Activated CD4-positive, alpha-beta T cell treated with anti-CD3 and anti-CD28 coated beads, Interleukin-2, amount 50 U/mL, for 4 hours (primary cell): ENCODE measurements at regions not wholly inside any gene's neighbourhood (a gene's known extent, or its start where the extent isn't known, plus 50 kb on each side); places are given as distances from the start of the nearest gene placed in this dataset.
"Not testable (repeated sequence)": the region's sequence is repeated elsewhere in the genome, so short reads cannot be mapped to it uniquely, and the experiment has no call there.

Experiments used
- DNase-seq, 2 experiments: peaks; one replicate each; pipeline ENCODE4 v3.0.0-alpha.2; 2020

DNA sequence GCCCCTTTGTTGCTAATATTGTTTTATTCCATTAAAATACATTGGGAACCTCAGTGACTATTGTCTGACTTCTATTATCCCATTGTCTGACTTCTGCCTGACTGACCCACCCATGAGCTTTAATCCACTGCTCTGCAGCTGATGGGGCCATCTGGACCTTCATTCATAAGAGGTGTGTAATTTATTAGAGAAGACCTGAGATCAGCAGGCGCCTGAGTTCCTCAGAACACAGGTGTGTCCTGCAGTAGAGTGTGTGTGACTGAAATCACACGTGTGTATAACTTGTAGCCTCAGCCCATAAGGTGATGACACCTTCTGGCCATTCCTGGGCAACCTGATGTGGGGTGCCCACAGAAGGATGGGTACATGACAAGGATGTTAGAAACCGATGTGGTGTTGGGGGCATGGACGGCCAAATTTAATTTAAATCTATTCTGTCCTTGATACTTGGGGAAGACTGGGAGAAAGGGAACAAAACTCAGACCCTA, 821.0 kb downstream of the TMEM121 start:
- DNase-seq = no peak

DNA sequence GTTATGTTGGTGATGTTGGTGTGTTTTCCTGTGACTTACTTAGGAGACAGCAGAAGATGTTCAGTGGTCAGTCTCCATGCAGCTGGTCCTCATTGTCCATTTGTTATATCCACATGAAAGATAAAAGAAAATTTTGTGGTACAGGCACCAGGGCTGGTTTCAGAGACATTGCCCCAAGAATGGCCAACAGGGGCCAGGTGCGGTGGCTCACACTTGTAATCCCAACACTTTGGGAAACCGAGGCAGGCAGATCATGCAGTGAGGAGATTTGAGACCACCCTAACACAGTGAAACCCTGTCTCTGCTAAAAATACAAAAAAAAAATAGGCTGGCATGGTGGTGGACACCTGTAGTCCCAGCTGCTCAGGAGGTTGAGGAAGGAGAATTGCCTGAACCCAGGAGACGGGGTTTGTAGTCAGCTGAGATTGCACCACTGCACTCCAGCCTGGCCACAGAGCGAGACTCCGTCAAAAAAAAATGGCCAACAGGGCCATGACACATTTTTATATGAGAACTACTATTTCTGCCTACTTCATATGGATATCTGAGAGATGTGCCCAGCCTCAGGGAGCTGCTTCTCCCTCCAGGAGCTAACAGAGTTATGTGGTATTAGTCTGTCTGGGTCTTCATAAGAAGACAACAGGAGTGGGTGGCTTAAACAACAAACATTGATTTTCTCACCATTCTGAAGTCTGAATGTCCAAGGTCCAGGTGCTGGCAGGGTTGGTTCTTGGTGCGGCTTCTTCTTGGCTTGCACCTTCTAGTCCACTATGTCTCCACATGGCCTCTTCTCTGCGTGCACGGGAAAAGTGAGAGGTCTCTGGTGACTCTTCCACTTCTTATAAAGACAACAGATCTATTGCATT, 821.7 kb downstream of the TMEM121 start:
- DNase-seq = no peak

DNA sequence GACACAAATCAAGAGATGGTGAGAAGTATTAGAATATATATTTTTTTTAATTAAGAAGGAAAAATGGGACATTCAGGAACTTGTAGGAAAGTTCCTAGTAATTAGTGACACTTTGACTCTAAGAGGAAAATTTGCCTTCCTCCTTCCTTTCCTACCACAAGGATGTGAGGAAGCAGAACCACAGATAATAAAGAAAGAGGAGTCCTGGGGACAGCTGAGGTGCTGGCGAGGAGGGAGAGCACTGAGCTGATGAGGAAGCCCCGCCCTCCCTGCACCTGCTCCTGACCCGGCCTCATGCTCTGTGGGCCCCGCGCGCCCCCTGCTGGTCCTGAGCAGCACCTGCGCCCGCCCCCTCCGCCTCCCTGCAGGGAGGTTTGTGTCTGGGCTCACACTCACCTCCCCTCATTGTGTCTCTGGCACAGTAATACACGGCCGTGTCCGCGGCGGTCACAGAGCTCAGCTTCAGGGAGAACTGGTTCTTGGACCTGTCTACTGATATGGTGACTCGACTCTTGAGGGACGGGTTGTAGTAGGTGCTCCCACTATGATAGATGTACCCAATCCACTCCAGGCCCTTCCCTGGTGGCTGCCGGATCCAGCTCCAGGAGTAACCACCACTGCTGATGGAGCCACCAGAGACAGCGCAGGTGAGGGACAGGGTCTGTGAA, 822.6 kb downstream of the TMEM121 start:
- DNase-seq = peak; percentile 47 to 54

DNA sequence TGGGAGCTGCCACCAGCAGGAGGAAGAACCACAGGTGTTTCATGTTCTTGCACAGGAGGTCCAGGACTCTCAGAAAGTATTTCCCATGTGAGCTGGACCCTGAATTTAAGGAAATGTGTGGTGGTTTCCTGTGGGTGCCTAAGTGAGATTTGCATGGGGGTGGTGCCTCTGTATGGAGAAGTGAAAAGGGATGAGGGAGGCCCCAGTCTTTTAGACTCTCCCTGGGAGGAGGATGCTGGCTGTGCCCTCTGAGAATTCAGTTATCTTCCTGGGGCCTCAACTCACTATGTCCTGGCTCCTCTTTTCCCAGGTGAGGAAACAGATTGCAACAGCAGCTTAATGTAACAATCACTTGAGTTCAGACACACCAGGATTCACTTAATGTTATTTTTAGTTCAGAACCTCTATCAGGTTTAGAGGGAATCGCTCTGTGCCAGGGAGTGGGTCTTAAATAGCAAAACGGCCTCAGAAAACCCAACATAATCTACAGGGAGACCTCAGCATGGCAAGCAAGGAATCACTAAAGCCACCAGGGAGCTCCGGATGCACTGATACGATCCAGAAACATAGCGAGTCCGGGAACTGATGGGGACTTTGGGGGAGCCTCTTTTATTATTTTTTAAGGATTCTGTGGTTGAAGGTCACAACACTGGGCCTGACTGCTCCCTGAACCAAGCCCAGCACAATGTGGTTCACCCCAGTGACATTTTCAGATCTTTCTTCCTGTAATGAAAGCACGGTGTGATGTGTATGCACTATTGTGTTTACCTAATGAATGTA, 823.5 kb downstream of the TMEM121 start:
- not testable (repeated sequence) for DNase-seq

DNA sequence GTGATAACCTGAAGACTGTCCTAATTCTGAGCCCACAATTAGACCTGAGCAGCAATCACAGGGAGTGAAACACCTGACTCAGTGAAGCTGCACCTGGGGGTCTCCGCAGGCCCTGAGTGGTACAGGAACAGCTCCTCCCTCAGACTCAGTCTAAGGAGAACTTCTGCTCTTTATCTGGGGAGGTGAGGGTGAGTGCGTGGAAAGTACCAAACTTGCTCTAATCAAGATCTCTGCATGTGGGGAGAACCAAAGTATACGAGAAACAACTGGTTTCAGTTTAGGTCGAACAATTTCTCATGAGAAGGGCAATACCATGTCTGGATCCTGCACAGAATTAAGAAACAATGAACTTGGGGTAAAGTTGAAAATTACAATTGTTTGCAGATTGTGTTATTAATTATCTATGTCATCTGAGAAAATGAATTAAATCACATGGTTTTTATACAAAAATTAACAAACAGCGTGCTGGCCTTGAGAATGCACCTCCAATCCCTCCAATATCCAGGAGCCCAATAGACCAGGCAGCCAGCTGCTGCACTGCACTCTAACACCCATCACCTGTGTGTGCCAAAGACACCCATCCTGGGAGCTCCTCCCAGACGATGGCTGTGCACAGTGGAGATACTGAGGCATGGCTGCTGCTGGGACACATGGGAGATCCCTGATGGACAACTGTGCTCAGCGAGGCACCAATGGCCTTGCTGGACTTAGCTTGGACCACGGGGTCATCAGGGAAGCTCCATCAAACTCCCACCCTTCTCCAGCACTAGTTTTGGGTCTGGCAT, 828.8 kb downstream of the TMEM121 start:
- DNase-seq = not testable (repeated sequence)

DNA sequence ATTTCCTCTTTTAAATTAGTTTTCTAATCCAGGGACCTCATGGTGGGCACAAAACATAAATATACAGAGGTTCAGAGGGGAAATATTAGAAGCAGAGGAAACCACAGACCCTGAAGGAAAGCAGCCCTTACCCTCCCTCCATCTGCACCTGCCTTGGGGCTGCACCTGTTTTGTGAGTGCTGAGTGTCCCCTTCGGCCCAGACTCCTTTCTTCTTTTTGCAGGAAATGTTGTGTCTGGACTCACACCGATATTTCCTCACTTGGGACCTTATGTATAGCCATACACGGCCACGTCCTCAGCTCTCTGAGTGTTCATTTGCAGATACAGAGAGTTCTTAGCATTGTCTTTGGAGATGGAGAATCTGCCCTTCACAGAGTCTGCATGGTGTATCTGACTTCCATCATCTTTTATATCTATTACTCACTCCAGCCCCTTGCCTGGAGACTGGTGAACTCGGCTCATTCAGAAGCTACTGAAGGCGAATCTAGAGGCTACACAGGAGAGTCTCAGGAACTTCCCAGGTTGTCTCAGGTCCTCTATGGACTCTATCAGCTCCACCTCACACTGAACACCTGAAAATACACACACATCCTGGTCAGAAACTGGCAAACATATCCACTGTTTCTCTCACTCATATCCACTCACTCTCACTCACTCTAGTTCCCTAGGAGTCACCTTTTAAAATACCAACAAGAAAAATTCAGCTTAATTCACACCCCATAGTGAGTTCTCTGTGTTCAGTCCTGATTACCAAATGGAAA, 829.7 kb downstream of the TMEM121 start:
- not testable (repeated sequence) for DNase-seq

DNA sequence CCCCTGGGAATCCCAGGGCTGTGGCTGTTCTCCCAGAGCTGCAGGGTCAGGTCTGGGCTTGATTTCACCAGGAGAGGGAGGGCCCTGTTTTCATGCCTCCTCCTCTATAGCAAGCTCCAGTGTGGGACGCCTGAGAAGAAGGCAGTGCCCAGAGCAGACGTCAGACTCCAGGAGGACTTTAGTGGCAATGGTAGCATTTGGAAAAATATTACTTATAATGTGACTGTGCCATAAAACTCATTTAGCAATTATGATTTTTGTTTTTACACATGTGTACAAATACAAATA, 830.2 kb downstream of the TMEM121 start:
- DNase-seq = not testable (repeated sequence)

DNA sequence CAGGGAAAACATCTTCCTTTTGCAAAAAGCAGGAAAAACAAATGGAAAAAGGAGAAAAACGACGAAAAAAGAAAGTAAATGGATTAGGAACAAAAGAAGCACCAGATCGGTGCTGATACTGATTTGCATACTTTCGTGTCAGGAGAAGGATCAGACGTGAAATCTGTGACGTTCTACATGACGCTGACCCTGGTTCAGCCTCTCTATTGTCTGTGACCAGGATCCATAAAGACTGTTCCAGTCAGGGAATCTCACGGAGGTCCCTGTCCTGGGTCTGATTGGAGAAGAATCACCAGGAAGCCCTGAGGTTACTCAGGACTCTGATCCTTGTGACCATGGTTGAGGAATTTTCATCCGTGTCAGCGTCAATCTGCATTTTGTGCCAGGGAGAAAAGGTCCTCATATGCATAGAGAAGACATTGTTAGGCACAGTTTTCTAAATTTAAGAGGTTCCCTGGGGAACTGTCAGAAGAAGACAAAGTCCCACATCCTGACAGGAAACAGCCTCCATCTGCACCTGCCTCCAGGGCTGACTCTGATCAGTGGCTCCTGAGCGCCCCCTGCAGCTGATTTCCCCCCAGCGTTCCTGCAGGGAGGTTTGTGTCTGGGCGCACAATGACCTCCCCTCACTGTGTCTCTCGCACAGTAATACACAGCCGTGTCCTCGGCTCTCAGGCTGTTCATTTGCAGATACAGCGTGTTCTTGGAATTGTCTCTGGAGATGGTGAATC, 832.9 kb downstream of the TMEM121 start:
- not testable (repeated sequence) for DNase-seq

DNA sequence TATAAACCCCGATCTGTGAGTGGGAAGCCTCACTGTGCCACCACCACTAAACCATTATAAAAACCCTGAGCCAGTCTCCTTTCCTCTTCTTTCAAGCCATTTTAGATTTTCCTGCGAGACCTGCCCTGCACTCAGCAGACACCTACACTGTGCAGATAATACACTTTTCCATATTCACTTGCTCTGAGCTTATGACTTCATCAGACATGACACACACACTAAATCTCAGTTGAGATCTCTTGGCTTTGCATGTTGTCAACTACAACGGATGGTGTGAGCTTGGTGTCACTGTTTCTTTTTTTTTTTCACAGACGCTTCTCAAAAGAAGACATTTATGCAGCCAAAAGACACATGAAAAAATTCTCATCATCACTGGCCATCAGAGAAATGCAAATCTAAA, 839.0 kb downstream of the TMEM121 start:
- not testable (repeated sequence) for DNase-seq

DNA sequence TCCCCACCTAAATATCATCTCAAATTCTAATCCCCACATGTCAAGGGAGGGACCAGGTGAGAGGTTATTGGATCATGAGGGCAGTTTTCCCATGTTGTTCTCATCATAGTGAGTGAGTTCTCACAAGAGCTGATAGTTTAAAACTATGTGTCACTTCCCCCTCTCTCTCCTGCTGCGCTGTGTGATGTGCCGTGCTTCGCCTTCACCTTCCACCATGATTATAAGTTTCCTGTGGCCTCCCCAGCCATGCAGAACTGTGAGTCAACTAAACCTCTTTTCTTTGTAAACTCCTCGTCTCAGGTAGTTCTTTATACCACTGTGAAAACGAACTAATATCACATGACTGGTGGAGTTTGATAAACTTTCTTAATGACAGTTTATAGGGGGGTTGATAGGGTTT, 839.5 kb downstream of the TMEM121 start:
- not testable (repeated sequence) for DNase-seq

DNA sequence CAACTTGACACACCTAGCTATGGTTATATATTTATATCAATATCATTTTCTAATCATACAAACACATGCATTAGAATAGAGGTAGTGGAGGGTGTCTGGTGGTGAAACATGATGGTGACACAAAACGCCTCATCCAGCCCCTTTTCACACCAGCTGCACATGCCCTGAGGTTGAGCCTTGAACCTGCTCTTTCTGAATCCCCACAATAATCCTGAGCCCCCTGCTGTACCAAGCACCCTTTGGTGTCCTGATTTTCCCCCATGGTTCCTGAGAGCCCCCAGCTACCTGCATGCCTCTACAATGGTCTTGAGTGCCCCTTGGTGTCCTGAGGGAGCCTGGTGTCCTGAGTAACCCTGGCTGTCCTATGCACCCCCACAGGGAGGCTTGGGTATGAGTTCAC, 840.6 kb downstream of the TMEM121 start:
- not testable (repeated sequence) for DNase-seq

DNA sequence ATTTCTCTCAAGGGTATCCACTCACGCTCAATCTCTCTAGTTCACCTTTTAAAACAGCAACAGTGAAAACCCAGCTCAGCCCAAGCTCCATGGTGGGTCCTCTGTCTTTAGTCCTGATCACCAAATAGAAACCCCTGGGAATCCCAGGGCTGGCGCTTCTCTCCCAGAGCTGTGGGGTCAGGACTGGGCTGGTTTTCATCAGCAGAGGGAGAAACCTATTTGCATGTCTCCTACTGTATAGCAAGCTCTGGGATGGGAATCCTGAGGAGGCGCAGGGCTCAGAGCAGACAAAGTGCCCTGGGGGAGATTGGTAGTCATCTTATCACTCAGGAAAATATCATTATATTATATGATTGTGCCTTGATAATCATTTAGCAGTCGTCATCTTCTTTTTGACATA, 843.1 kb downstream of the TMEM121 start:
- DNase-seq = not testable (repeated sequence)

DNA sequence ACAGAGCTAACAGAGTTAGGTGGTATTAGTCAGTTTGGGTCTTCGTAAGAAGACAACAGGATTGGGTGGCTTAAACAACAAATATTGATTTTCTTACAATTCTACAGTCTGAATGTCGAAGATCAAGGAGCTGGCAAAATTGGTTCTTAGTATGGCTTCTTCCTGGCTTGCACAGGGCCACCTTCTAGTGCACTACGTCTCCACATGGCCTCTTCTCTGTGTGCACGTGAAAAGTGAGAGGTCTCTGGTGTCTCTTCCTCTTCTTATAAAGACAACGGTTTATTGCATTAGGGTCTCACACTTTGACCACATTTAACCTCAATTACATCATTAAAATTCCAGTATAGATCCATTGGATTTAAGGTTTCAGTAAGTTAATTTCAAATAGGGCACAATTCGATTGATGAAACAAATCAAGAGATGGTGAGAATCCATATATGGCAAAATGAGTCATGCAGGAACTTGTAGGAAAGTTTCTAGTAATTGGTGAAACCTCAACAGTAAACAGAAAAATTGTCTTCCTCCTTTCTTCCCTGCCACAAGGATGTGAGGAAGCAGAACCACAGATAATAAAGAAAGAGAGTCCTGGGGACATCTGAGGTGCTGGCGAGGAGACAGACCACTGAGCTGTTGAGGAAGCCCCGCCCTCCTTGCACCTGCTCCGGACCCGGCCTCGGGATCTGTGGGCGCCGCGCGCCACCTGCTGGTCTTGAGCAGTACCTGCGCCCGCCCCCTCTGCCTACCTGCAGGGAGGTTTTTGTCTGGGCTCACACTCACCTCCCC, 846.7 kb downstream of the TMEM121 start:
- DNase-seq = peak; percentile 76

DNA sequence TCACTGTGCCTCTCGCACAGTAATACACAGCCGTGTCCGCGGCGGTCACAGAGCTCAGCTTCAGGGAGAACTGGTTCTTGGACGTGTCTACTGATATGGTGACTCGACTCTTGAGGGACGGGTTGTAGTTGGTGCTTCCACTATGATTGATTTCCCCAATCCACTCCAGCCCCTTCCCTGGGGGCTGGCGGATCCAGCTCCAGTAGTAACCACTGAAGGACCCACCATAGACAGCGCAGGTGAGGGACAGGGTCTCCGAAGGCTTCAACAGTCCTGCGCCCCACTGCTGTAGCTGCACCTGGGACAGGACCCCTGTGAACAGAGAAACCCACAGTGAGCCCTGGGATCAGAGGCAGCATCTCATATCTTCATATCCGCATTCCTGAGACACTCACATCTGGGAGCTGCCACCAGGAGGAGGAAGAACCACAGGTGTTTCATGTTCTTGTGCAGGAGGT, 847.3 kb downstream of the TMEM121 start:
- not testable (repeated sequence) for DNase-seq

DNA sequence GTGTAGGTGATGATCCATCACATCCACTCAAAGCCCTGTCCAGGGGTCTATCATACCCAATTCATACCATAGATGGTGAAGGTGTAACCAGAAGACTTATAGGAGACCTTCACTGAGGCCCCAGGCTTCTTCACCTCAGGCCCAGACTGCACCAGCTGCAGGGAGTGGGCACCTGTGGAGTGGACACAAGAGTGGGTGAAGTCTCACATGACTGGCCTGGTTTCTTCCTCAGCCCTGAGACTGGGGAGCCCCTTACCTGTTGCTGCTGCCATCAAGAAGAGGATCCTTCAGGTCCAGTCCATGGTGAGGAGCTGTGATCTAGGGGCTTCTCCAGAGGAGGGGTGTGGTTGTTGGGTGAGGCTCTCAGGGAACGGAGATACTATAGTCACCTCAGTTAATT, 851.0 kb downstream of the TMEM121 start:
- DNase-seq = no peak

DNA sequence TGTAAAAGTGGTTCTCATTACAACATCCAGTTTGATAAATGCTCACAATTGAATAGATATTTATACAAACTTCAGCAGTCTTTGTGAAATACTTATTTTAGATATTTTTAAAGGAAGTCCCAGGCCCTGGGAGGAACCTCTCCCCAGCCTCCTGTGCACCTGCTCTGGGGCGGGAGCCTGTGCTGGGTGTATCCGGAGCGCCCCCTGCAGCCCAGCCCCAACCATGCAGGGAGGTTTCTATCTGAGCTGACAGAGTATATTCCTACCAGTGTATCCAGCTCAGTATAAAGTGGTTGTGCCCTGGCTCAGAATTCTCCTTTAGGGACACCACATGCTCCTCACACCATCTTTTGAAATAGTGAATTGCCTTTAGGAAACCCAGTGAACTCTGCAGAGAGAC, 851.8 kb downstream of the TMEM121 start:
- DNase-seq = peak in 1 of 2 experiments; percentile 24

DNA sequence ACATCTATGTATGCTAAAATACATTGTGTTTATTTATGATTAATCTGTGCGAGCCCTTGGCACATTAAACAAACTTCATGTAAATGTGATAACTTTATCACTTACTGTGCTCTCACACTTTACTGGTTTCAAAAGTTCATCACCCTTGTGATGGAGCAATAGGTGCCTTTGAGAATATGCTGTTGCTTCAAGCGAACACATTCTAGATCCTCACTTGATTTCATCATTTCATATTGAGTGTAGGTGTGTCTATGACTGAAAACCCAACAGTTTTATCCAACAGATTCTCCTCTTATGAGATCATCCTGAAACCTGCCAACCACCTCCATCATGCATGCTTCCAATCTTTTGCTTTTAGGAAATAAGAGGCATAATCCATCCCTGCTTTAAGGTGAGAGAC, 854.4 kb downstream of the TMEM121 start:
- DNase-seq = no peak

DNA sequence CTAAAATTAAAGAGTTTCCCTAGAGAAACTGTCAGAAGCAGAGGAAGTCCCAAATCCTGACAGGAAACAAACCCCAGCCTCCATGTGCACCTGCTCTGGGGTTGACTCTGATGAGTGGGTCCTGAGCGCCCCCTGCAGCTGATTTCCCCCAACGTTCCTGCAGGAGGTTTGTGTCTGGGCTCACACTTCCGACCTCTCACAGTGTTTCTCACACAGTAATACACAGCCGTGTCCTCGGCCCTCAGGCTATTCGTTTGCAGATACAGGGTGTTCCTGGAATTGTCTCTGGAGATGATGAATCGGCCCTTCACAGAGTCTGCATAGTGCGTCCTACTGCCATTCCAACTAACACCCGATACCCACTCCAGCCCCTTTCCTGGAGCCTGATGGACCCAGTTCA, 862.8 kb downstream of the TMEM121 start:
- not testable (repeated sequence) for DNase-seq

DNA sequence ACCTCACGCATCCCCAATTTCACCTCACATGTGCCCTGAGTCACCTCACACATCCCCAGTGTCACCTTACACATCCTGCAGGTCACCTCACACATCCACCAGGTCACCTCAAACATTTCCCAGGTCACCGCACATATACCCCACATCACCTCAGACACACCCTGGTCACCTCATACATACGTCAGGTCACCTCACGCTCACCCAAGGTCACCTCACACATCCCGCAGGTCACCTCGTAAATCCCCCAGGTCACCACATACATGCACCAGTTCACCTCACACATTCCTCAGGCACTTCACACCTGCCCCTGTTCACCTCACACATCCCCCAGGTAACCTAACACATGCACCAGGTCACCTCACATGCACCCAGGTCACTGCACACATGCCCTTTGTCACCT, 864.0 kb downstream of the TMEM121 start:
- DNase-seq = no peak

DNA sequence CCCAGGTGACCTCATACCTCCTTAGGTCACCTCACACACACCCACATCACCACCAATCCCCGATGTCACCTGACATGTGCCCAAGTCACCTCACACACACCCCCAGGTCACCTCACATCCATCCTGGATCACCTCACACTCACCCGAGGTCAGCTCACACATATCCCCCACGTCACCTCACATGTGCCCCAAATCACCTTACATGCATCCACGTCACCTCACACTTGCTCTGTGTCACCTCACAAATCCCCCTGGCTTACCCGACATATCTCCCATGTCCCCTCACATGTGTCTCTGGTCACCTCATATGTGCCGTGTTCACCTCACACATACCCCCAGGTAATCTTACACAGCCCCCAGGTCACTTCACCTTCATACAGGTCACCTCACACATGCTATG, 864.6 kb downstream of the TMEM121 start:
- no peak for DNase-seq
